DND-41 (cell line): ENCODE measurements at regions not wholly inside any gene's neighbourhood (a gene's known extent, or its start where the extent isn't known, plus 50 kb on each side); places are given as distances from the start of the nearest gene placed in this dataset.
A peak's percentile ranks its signal among the peaks of the same experiment; 100 is the strongest.

Source experiments
- ATAC-seq: fragments of 200-7000 bp; cut with Tn5 transposase; 3 replicates; pipeline ENCODE4 v1.9.1; 2021; ENCODE audit warnings: low read depth; ENCODE audit not compliant: insufficient read depth
- DNase-seq: peaks from one replicate; pipeline ENCODE4 v3.0.0-alpha.2; 2020
- H2AFZ ChIP-seq: 2 replicates; pipeline ENCODE4 v1.6.0; 2012; ENCODE audit warnings: low read depth, low read length
- H3K27ac ChIP-seq: 2 replicates; pipeline ENCODE4 v1.5.1; 2012; ENCODE audit warnings: low read length, inconsistent platforms
- H3K27me3 ChIP-seq: fragments of 200-600 bp; sonication (generic); 2 replicates; pipeline ENCODE4 v1.6.0; 2012; ENCODE audit warnings: low read length, mild to moderate bottlenecking, inconsistent platforms; ENCODE audit not compliant: insufficient read depth, poor library complexity
- H3K36me3 ChIP-seq: 2 replicates; pipeline ENCODE4 v1.5.1; 2012; ENCODE audit warnings: low read length, inconsistent platforms; ENCODE audit not compliant: insufficient read depth
- H3K4me1 ChIP-seq: 2 replicates; pipeline ENCODE4 v1.5.1; 2012; ENCODE audit warnings: mild to moderate bottlenecking, low read length; ENCODE audit not compliant: insufficient read depth
- H3K4me2 ChIP-seq: 2 replicates; pipeline ENCODE4 v1.6.0; 2012; ENCODE audit warnings: mild to moderate bottlenecking, moderate library complexity, low read length, inconsistent platforms; ENCODE audit not compliant: insufficient read depth
- H3K4me3 ChIP-seq, 2 experiments: fragments of 200-600 bp in 1 of 2; shearing (Covaris generic) in 1 of 2; 2 replicates each; pipeline ENCODE4 v1.5.1; 2012 to 2016; ENCODE audit warnings: inconsistent platforms in 2 of 2, low read length in 2 of 2, mild to moderate bottlenecking in 2 of 2, low read depth in 1 of 2, moderate library complexity in 1 of 2
- H3K79me2 ChIP-seq: 2 replicates; pipeline ENCODE4 v1.6.0; 2012; ENCODE audit warnings: low read length, inconsistent platforms; ENCODE audit not compliant: insufficient read depth
- H3K9ac ChIP-seq: 2 replicates; pipeline ENCODE4 v1.6.0; 2012; ENCODE audit warnings: low read depth, mild to moderate bottlenecking, inconsistent platforms, low read length, moderate library complexity
- H3K9me3 ChIP-seq: 2 replicates; pipeline ENCODE4 v1.5.1; 2012; ENCODE audit warnings: low read length, moderate library complexity, mild to moderate bottlenecking, inconsistent platforms; ENCODE audit not compliant: insufficient read depth, severe bottlenecking
- H4K20me1 ChIP-seq: 2 replicates; pipeline ENCODE4 v1.6.0; 2012; ENCODE audit warnings: low read length; ENCODE audit not compliant: insufficient read depth
- CTCF ChIP-seq: IDR thresholded peaks from 2 replicates; pipeline ENCODE4 v1.5.1; 2012; ENCODE audit warnings: borderline replicate concordance, low read length, moderate library complexity, mild to moderate bottlenecking; ENCODE audit not compliant: poor library complexity, severe bottlenecking; ENCODE audit errors: extremely low read depth
- EZH2 ChIP-seq: IDR thresholded peaks from 3 replicates; pipeline ENCODE4 v1.6.1; 2012; ENCODE audit warnings: borderline replicate concordance, low read depth, mild to moderate bottlenecking, moderate library complexity, low read length, inconsistent platforms; ENCODE audit not compliant: severe bottlenecking

GRCh38 chr5:4182144-4182543, 586.5 kb downstream of the IRX1 start:
- H3K4me1 ChIP-seq: peaks cover 11% of the 10 kb centered on the region
- no peak overlapping the region for H3K4me3 ChIP-seq
- no peak overlapping the region for H2AFZ ChIP-seq
- no peak overlapping the region for H3K9ac ChIP-seq
- DNase-seq (peak; percentile 64), ATAC-seq (peak; percentile 80)
- H3K4me2 ChIP-seq: no peak overlapping the region
- H3K79me2 ChIP-seq: no peaks in the 10 kb centered on the region
- H3K27ac ChIP-seq: peak overlapping the region; percentile 5
- H4K20me1 ChIP-seq: no peaks in the 10 kb centered on the region
- no peaks in the 10 kb centered on the region for H3K36me3 ChIP-seq
- H3K9me3 ChIP-seq: peaks cover 26% of the 10 kb centered on the region
- H3K27me3 ChIP-seq: no peaks in the 10 kb centered on the region
- TF ChIP-seq EZH2: no peak
- TF ChIP-seq CTCF: no peak

DNA sequence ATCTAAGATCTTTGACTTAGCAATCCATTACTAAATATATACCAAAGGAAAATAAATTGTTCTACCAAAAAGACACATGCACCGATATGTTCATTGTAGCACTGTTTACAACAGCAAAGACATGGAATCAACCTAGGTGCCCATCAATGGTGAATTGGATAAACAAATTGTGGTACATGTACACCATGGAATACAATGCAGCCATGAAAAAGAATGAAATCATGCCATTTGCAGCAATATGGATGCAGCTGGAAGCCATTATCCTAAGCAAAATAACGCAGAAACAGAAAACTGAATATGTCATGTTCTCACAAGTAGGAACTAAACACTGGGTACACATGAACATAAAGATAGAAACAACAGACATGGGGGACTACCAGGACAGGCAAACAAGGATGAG, 589.5 kb downstream of the IRX1 start:
- H3K27ac ChIP-seq: no peak overlapping the region
- DNase-seq (no peak), ATAC-seq (no peak)
- H3K4me3 ChIP-seq: no peak overlapping the region
- no peak overlapping the region for H3K9ac ChIP-seq
- TF ChIP-seq EZH2: no peak
- TF ChIP-seq CTCF: no peak
- H3K79me2 ChIP-seq: no peaks in the 10 kb centered on the region
- no peaks in the 10 kb centered on the region for H3K36me3 ChIP-seq
- peaks cover 21% of the 10 kb centered on the region for H3K9me3 ChIP-seq
- no peak overlapping the region for H2AFZ ChIP-seq
- H3K4me2 ChIP-seq: no peak overlapping the region
- H3K4me1 ChIP-seq: peaks cover 11% of the 10 kb centered on the region
- no peaks in the 10 kb centered on the region for H4K20me1 ChIP-seq
- no peaks in the 10 kb centered on the region for H3K27me3 ChIP-seq

- peaks cover 17% of the 10 kb centered on the region for H3K9me3 ChIP-seq
Observed at GRCh38 chr5:4188704-4189103, 593.1 kb downstream of the IRX1 start.

More at GRCh38 chr5:4188704-4189103, 593.1 kb downstream of the IRX1 start:
- no peak for DNase-seq
- H3K27ac ChIP-seq: peak overlapping the region; percentile 26; the same call in 1 of the 2 replicates
- no peak overlapping the region for H3K4me3 ChIP-seq
- H4K20me1 ChIP-seq: no peaks in the 10 kb centered on the region
- no peak overlapping the region for H3K4me2 ChIP-seq
- H3K79me2 ChIP-seq: no peaks in the 10 kb centered on the region
- no peaks in the 10 kb centered on the region for H3K27me3 ChIP-seq
- peaks cover 4% of the 10 kb centered on the region for H3K4me1 ChIP-seq
- TF ChIP-seq EZH2 (no peak), CTCF (no peak)
- H2AFZ ChIP-seq: peak overlapping the region; percentile 61; the same call in 1 of the 2 replicates
- H3K9ac ChIP-seq: no peak overlapping the region
- H3K36me3 ChIP-seq: no peaks in the 10 kb centered on the region
- no peak for ATAC-seq
